NCI-H774 (cell line): ENCODE measurements at regions not wholly inside any gene's neighbourhood (a gene's known extent, or its start where the extent isn't known, plus 50 kb on each side); places are given as distances from the start of the nearest gene placed in this dataset.

ENCODE experiments used
- DNase-seq: peaks from one replicate; lab custom pipeline; 2025; lab: John Stamatoyannopoulos, UW

GRCh38 chr11:88404932-88405710 is 67.6 kb upstream of the CTSC start:
- DNase-seq: no peak

- no peak for DNase-seq
These were observed 66.9 kb upstream of the CTSC start for GRCh38 chr11:88404391-88404790.

- no peak for DNase-seq
These were observed 65.2 kb upstream of the CTSC start for GRCh38 chr11:88402784-88403183.

- no peak for DNase-seq
These were observed 64.7 kb upstream of the CTSC start for GRCh38 chr11:88402192-88402715.

- no peak for DNase-seq
These were observed 61.4 kb upstream of the CTSC start for GRCh38 chr11:88398791-88399570.

DNA sequence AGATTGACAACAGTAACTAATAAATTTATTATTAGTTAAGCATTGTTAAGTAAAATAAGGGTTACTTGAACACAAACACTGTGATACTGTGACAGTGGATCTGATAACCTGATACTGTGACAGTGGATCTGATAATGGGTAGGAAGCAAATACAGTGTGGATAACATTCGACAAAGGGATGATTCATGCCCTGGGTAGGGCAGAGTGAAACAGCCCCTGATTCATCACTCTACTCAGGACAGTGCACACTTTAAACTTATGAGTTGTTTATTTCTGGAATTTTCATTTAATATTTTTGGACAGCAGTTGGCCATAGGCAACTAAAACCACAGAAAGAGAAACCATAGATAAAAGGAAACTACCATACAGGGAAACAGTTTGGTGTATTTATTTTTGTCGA is 60.8 kb upstream of the CTSC start:
- DNase-seq: no peak

GRCh38 chr11:88390254-88390653 is 52.7 kb upstream of the CTSC start:
- no peak for DNase-seq

DNA sequence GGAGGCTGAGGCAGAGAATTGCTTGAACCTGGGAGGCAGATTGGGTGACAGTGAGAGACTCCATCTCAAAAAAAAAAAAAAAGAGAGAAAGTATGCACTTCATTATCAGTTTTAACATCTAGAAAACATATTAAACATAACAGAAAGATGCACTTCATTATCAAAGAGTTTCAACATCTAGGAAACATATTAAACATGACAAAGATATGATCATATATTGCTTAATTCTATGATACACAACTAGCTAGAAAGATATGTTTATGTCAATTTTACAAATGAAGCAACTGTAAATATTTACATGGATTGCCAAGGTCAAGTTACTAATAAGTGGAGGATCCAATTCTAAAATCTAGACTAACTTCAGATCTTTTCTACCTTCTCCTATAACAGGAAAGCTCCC is 50.4 kb upstream of the CTSC start:
- no peak for DNase-seq
